HG03097 (cell line): ENCODE measurements at regions not wholly inside any gene's neighbourhood (a gene's known extent, or its start where the extent isn't known, plus 50 kb on each side); places are given as distances from the start of the nearest gene placed in this dataset.

Experiments
- ATAC-seq: cut with Tn5 transposase; IDR thresholded peaks from one replicate; pipeline ENCODE4 v1.9.1; 2021; ENCODE audit not compliant: unreplicated experiment, low FRiP score

DNA sequence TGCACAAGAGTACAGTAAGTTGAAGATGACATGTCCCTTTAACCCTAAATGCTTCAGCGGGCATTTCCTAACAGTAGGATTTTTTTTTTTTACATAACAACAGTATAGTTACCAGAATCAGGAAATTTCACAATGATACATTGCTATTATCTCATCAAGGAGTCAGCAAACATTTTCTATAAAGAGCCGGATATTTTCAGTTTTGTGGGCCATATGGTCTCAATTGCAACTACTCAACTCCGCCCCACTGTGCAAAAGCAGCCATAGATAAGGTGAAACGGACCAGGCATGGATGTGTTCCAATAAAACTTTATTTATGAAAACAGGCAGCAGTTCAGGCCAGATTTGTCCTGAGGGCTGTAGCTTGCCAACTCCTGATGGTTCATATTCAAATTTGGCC lies 130.6 kb downstream of the SMAD6 start:
- no peak for ATAC-seq

DNA sequence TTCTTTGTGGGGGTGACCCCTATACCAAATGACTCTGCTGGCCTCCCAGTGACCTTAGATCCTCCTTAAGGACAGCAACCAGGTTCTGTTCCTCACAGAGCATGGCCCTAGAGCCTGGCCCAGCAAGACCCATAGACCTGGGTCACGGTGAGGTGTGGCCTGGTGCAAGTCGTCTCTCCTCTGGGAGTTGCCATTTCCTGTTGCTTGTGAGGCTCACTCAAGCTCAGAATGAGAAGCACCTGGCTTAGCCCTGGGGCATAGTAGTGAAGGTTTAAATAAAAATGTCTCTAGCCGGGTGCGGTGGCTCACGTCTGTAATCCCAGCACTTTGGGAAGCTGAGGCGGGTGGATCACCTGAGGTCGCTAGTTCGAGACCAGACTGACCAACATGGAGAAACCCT lies 131.3 kb downstream of the SMAD6 start:
- ATAC-seq: no peak

DNA sequence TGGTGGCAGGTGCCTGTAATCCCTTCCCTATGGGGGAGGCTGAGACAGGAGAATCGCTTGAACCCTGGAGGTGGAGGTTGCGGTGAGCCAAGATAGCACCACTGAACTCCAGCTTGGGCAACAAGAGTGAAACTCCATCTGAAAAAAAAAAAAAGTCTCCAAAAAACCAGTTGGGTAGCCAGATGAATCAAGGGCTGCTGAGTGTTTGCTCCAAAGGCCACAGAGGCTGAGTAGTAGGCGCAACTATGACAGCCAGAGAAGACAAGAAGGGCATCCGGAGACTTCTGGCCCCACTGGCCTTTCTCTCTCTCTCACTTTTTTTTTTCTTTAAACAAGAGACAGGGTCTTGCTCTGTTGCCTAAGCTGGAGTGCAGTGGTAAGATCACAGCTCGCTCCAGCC lies 131.8 kb downstream of the SMAD6 start:
- ATAC-seq: no peak

DNA sequence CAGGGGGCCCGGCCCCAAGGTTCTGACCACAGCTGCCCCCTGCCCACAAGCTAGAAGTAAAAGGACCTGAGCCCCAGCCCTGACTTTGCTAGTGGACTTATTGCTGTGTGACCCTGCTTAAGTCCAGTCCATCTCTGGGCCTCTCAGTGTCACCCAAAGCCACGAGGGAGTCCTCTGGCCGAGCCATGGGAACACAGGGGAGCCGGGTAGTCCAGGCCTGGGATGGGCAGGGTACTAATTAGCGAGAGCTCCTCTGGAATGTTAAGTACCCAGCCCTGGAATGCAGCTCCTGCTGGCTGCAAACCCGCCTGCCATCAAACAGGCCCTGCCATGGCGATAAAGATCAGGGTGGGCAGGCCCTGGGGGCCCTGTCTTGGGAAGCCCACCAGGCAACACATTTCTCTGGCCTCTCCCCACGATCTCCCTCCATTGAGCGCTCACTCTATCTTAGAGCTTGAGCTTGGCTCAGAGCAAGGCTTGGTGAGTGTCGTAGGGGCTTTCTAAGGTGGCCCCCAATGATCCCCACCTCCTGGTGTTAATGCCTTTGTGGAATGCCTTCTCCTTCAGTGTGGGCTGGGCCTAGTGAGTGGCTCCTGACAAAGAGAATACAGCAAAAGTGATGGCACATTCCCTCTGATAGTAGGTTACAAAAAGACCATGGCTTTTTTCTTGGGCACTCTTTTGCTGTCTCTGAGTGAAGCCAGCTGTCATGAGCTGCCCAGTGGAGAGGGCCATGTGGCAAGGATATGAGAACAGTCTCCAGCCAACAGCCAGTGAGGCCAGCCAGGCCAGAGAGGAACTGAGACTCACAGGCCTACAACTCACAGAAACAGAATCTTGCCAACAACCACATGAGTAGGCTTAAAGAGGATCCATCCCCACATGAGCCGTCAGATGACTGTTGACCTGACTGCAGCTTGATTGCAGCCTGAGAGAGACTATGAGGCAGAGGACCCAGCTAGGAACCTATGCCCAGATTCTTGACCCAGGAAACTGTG lies 133.1 kb downstream of the SMAD6 start:
- no peak for ATAC-seq

DNA sequence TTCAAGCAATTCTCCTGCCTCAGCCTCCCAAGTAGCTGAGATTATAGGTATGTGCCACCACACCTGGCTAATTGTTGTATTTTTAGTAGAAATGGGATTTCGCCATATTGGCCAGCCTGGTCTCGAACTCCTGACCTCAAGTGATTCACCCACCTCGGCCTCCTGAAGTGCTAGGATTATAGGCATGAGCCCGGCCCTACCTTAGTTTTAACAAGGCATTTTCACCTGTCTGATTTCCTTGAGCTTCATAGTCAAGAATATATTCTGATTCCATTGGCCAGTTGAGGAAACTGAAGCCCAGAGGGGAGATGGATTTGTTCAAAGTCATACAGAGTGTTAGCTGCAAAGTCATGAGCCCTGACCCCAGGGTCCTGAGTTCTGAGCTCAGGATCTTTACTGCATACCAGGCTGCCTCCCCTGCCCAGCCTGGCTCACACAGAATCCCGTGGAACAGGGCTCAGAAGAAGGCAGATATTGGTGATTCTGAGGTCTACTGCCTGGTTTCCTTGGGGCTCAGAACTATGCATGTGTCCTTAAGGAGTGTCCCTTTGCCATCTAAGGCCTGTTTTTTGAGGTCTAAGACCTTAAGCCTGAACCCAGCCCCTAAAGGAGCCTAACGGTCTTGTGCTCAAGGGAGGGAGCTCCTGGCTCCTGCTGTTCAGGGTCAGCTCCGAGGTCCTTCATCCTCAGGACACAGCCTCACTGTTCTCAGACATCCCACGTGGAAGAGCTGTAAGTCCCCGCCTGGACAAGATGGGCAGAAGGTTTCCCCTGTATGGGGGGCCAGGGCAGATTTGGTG lies 134.4 kb downstream of the SMAD6 start:
- ATAC-seq: no peak

DNA sequence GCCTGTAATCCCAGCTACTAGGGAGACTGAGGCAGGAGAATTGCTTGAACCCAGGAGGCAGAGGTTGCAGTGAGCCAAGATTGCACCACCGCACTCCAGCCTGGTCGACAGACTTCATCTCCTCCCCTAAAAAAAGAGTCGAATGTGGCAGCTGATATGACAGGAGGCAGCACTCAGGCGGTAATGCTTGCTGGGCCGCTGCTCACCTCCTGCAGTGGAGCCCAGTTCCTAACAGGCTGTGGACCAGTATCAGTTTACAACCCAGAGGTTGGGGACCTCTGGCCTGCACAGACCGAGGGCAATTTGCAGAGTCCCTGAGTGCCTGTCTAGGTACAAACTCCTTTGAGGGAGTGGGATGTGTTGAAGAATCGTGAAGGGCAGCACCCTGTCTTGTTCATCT lies 136.2 kb downstream of the SMAD6 start:
- ATAC-seq: no peak

DNA sequence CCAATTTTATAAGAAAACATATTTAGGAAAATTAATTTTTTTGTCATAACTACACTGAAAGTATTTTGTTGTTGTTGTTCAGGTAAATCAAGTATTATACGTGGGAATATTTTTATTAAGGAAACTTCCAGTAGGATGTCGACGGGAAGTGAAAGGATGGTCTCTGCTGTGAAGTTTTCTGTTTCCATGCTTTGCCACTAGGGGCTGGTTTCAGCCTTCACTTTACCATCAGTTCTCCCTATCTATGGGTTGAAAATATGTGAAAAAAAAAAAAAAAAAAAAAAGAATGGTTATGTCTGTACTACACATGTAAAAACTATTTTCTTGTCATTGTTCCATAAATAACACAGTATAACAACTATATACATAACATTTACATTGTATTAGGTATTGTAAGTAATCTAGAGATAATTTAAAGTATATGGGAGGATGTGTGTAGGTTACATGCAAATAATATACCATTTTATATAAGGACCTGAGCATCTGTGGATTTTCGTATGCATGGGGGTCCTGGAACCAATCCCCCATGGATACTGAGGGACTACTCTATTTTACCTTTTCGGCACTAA lies 136.7 kb downstream of the SMAD6 start:
- ATAC-seq: no peak

DNA sequence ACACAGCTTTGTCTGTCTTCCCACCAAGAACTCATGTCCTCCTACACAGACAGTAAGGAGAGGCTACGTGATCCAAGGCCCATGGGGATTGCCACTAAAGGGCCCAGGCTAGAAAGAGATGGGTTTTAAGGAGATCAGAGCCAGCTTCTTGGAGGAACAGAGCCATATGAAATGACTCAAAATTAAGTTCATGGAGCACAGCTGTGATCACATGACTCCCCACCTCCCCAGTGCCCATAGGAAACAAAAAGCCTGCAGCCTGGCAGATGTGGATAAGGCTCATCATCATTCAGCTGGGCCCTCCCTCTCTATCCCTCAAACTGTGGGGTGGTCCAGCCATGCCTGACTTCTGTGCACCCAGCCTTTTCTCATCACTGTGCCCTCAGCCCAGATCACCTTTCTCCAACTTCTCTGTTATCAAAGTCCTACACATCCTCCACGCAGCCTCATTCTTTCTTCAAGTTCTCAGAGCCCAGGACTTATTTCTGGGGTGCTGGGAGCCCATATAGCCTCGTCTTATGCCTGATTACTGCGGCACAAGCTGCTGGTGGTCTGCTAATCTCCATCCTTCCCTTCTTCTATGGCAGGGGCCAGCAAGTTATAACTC lies 137.6 kb downstream of the SMAD6 start:
- ATAC-seq: no peak

DNA sequence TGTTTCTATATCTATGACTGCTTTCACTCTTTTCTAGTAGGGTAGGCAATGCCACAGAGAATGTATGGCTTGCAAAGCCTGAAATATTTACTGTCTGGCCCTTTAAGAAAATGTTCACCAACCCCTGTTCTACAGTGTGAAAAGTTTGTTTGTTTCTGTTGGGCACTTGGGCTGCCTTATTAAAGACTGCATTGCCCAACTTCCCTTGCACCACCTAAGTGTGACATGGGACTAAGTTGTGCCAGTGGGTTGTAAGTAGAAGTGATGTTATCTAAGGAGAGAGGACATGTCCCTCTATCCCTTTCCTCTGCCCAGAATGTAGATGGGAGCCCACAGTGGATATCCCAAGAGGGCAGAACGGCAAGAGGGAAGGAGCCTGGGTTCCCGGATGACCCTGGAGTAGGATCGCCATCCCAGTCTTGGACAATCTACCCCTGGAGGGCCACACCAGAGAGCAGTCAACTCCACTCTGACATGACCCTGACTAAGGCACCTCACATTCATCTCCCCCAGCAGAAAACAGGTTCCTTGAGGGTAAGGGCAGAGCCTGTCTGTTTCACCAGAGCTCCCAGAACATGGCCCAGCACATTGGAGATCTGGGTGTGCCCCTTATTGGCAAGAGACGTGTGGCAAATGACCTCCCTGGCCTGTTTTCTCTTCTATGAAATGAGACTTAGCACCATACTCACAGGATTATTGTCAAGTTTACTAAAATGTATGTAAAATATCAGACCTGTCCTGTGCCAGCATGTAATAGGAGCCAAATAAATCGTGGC lies 138.8 kb downstream of the SMAD6 start:
- no peak for ATAC-seq

DNA sequence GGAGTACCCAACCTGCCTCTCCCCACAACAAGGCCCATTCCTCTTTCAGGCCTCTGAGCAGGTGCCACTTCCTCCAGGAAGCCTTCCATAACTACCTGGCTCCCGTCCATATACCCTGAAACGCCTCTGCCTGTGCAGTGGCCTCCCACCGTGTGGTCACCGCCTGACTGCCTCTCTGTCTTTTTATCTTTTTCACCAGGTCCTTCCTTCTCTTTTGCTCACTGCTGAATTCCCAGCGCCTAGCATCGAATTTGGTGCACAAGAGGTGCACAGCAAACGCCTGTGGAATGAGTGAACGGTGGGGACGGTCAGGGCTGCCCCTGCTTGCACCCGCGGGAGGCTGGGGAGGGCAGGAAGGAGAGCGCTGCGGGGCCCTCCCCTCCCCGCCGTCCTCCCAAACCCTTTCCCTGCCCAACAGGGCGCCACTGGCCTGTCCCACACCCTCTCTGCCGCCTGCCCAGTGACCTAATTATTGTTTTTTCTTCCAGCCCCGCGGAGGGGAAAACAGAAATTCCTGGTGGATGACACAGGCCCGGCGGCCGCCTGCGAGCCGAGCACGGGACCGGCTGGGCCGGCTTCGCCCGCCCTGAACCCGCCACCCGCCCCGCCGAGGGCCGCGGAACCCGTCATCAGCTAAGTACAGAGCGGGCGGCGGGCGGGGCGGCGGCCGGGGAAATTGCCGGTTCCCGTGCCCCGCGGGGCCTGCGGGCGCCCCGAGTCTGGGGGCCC lies 140.1 kb downstream of the SMAD6 start:
- no peak for ATAC-seq

DNA sequence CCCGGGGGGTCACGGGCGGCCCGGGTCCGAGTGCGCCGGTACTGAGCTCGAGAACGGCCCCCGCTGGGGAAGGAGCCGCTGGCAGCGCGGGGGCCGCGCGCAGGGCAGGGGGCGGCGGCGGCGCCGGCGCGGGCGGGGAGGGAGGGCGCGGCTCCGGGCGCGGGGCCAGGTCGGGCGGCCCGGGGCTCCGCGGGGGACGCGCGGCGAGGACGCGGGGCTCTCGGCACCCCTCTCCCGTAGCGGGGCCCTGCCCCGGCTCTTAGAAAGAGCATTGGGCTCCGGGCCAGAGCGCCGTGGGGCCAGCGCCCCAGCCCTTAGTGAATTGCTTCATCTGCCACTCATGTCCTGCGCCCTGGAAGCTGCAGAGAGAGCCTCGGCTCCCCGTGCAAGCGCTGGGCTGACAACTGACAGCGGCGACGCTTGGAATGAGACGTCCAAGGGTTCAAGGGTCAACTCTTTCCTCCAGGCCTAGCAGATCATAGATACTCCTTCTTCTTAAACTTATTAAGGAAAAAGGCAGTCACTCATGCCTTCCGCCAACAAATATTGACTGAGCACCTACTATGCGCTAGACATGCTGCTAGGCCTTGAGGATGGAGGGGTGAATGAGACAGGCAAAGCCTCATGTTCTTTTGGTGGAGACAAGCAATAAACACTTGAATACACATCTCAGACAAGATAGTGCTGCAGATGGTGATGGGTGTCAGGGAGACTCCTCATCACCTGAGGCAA lies 140.8 kb downstream of the SMAD6 start:
- ATAC-seq: no peak

DNA sequence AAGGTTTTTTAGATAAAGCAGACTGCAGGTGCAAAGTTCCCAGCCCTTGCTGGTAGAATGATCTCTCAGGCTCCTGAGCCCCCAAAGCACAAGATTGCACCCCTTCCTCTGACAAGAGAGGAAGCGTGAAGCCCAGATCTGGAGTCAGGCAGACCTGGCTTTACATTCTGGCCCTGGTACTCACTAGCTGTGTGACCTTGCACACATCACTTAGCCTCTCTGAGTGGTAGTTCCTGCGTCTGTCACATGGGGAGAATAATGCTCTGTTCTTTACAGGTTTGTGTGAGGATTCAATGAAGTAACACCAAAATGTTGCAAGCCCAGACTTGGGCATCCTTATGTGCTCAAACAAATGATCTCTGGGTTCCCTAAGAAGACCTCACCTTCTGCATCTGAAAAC lies 141.5 kb downstream of the SMAD6 start:
- ATAC-seq: no peak

DNA sequence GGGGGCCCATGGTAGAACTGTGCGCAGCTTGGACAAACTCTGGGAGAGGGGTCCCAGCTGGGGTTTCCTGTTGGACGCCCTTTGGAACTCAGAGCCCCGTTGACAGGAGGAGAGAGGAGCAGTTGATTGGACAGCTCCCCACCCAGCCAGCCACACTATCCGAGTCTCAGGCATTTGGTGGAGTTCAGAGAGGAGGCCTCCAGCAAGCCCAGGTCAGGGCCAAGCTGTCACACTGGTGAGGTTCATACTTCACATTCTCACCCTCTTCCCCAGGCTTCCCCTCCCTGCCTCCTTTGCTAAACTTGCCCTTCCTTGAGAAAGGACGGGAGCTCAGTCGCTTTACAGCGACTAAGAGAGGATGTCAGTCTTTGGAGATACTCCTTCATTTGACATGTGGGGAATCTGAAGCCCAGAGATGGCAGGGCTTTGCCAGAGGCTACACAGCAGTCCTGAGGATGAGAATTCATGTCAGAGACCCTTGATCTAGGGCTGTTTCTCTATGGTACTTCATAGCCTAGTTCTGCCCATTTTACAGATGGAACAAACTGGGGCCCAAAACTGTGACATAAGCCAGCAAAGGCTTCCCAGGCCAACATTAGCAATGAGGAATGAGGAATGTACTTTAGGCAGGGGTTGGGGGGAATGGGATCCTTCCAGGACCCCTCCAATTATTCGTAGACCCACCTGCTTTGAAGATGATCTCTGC lies 142.2 kb downstream of the SMAD6 start:
- ATAC-seq: no peak

DNA sequence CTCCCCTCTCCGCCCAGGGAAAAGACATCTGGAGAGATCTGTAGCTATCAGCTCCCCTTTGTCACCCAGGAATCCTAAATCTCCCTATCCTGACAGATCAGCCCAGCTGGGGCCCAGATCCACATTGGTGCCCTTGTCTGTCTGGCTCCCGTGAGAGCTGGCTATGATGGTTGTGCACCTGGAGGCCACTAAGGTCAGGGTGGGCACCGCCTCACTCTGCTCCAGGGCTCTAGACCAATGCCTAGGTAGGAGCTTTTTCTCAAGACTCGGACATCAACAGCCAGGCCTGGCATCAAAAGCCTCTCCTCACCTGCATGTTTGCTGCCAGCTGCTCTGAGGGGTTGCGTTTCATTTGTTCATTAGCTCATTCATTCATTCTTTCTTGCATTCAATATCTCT lies 142.7 kb downstream of the SMAD6 start:
- no peak for ATAC-seq

DNA sequence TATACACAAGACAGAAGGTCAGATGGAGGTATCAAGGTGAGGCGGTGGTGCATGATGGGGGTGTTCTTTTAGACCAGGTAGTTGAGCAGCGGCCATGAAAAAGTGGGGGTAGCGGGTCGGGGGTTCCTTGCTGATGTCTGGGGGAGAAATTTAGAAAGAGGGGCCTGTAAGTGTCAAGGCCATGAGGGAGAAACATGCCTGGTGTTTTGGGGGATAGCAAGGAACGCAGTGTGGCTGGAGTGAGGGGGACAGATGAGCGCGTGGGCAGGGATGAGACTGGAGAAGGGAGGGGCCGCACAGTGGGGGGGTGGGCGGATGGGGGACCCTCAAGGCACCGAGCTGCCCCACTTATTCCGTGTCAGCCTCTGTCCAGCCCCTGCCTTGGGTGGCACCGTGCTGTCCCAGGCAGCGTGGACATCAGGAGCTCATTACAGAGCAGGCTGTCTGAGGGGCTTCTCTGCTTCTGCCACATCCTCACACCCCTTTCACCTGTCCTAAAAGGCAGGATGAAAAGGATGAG lies 143.3 kb downstream of the SMAD6 start:
- ATAC-seq: no peak

DNA sequence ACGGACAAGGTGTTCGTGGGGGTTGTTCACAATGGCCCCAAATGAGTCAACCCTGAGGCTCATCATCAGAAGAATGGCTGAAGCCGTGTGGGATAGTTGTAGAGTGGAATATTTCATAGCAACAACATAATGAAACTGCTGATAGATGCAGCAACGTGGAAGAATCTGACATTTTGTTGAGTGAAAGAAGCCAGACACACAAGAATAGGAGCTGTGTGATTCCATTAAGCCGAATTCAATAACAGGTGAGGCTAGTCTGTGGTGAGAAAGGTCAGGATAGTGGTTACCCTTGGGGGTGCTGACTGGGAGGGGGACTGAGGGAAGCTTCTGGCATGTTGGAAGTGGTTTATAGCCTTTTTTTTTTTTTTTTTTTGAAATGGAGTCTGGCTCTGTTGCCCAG lies 144.0 kb downstream of the SMAD6 start:
- ATAC-seq: no peak

DNA sequence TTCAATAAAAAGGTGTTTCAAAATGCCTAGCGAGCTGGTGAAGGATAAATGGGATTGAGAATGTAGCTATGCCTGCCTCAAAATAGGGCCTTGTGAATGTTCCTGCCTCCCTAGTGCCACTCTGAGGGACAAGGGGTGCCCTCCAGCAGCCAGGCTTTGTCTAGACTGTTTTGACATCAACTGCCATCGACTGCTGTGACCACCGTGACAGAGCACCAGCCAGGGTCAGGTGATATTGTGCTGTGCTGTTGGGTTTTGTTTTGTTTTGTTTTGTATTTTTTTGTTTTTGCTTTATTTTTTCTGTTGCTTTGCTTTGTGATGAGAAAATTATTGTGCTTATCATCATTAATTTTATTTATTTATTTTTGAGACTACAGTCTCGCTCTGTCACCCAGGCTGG lies 144.8 kb downstream of the SMAD6 start:
- no peak for ATAC-seq

DNA sequence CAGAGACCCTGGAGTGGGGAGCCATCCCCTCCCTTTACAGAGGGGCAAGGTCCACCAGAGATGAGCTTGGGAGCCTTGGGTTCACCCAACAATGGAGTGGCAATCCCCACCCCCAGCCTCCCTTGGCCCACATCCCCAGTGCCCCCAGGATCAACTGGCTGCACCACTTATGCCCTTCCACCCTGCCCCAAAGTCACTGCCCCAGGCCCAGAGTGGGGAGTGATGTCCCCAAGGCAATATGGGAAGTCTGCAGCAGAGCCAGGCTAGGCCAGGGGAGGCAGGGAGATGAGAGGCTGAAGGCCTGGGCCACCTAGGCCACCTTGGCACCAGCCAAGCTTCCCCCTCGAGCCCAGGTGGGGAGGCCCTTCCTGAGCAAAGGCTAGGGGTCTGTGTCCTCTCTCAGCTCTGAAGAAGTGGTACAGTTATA lies 145.5 kb downstream of the SMAD6 start:
- ATAC-seq: no peak
